ENCODE measurements at regions not wholly inside any gene's neighbourhood (a gene's known extent, or its start where the extent isn't known, plus 50 kb on each side); places are given as distances from the start of the nearest gene placed in this dataset.

- DNase-seq (no peak), ATAC-seq (no peak)
- intact Hi-C loops (cut with DNase I, micrococcal nuclease) = no loop called here
Observed at GRCh38 chr7:1331561-1332467, 99.1 kb downstream of the UNCX start.

- intact Hi-C loops (cut with DNase I, micrococcal nuclease) = no loop called here
- ATAC-seq (no peak), DNase-seq (no peak)
Observed at GRCh38 chr7:1336509-1336908, 103.8 kb downstream of the UNCX start.

- intact Hi-C loops (cut with DNase I, micrococcal nuclease) = no loop called here
- no peak for ATAC-seq
- DNase-seq = no peak
Observed at GRCh38 chr7:1339611-1340010, 106.9 kb downstream of the UNCX start.

- DNase-seq (no peak), ATAC-seq (no peak)
- intact Hi-C loops (cut with DNase I, micrococcal nuclease) = no loop called here
Observed at GRCh38 chr7:1340031-1340430, 107.4 kb downstream of the UNCX start.

GRCh38 chr7:1340461-1341360, 108.0 kb downstream of the UNCX start:
- intact Hi-C loops (cut with DNase I, micrococcal nuclease) = no loop called here
- no peak for DNase-seq
- ATAC-seq = no peak

GRCh38 chr7:1341361-1342089, 108.9 kb downstream of the UNCX start:
- DNase-seq (no peak), ATAC-seq (no peak)
- intact Hi-C loops (cut with DNase I, micrococcal nuclease) = no loop called here

- intact Hi-C loops (cut with DNase I, micrococcal nuclease) = no loop called here
- DNase-seq = no peak
Observed at GRCh38 chr7:1342090-1342640, 109.5 kb downstream of the UNCX start.

GRCh38 chr7:1343551-1343950, 110.9 kb downstream of the UNCX start:
- intact Hi-C loops (cut with DNase I, micrococcal nuclease) = no loop called here
- ATAC-seq = no peak
- DNase-seq = no peak

More at GRCh38 chr7:1342090-1342640, 109.5 kb downstream of the UNCX start:
- no peak for ATAC-seq

- intact Hi-C loops (cut with DNase I, micrococcal nuclease) = no loop called here
- DNase-seq = no peak
- ATAC-seq = no peak
Observed at GRCh38 chr7:1344421-1344820, 111.7 kb downstream of the UNCX start.

- intact Hi-C loops (cut with DNase I, micrococcal nuclease) = no loop called here
- DNase-seq = no peak
- no peak for ATAC-seq
Observed at GRCh38 chr7:1344981-1345701, 112.5 kb downstream of the UNCX start.

- ATAC-seq = no peak
- DNase-seq = no peak
- intact Hi-C loops (cut with DNase I, micrococcal nuclease) = no loop called here
Observed at GRCh38 chr7:1345796-1346755, 113.2 kb downstream of the MICALL2 start.

- ATAC-seq = no peak
- intact Hi-C loops (cut with DNase I, micrococcal nuclease) = no loop called here
- no peak for DNase-seq
Observed at GRCh38 chr7:1346851-1347250, 112.4 kb downstream of the MICALL2 start.

- ATAC-seq (no peak), DNase-seq (no peak)
- intact Hi-C loops (cut with DNase I, micrococcal nuclease) = no loop called here
Observed at GRCh38 chr7:1348096-1348822, 111.0 kb downstream of the MICALL2 start.

GRCh38 chr7:1348823-1349335, 110.4 kb downstream of the MICALL2 start:
- intact Hi-C loops (cut with DNase I, micrococcal nuclease) = no loop called here
- no peak for DNase-seq
- no peak for ATAC-seq

- DNase-seq (no peak), ATAC-seq (no peak)
- intact Hi-C loops (cut with DNase I, micrococcal nuclease) = no loop called here
Observed at GRCh38 chr7:1349351-1349761, 109.9 kb downstream of the MICALL2 start.

GRCh38 chr7:1351881-1352625, 107.2 kb downstream of the MICALL2 start:
- ATAC-seq = no peak
- intact Hi-C loops (cut with DNase I, micrococcal nuclease) = no loop called here
- DNase-seq = no peak
